SK-N-SH (cell line): ENCODE measurements at regions not wholly inside any gene's neighbourhood (a gene's known extent, or its start where the extent isn't known, plus 50 kb on each side); places are given as distances from the start of the nearest gene placed in this dataset.

ENCODE experiments used
- CTCF ChIA-PET: fragments of 300-600, 350-600 bp; formaldehyde crosslinking; extraction: SDS; loops from one replicate; lab custom pipeline; 2021; lab: Yijun Ruan, JAX
- POLR2A ChIA-PET: fragments of 350-600 bp; sonication (Branson Sonifier 250); formaldehyde crosslinking; extraction: SDS; loops from one replicate; lab custom pipeline; 2020; ENCODE audit warnings: antibody characterized with exemption, inconsistent platforms; lab: Yijun Ruan, JAX
- DNase-seq: peaks from one replicate; pipeline ENCODE4 v3.0.0; 2012
- H2AFZ ChIP-seq: fragments of 200-600 bp; sonication (generic); 2 replicates; pipeline ENCODE4 v1.8.1; 2016; ENCODE audit warnings: antibody characterized with exemption, mild to moderate bottlenecking, low read depth
- H3F3A ChIP-seq: fragments of 200-600 bp; sonication (generic); replicated peaks from 2 replicates; pipeline ENCODE3; 2016; ENCODE audit warnings: antibody characterized with exemption, mild to moderate bottlenecking; ENCODE audit not compliant: insufficient read depth
- H3K27ac ChIP-seq, 2 experiments: fragments of 200-500 bp in 1 of 2; fragments of 200-600 bp in 1 of 2; sonication (Bioruptor generic) in 1 of 2; sonication (generic), shearing (Covaris generic) in 1 of 2; 2 replicates each; pipeline versions ENCODE4 v1.5.1 to v1.6.1; 2014 to 2016; ENCODE audit warnings: low read depth in 2 of 2, inconsistent platforms in 1 of 2, low read length in 1 of 2, mild to moderate bottlenecking in 1 of 2, mixed read lengths in 1 of 2
- H3K27me3 ChIP-seq: fragments of 200-600 bp; sonication (generic), shearing (Covaris generic); 2 replicates; pipeline ENCODE4 v1.6.1; 2016; ENCODE audit warnings: mixed run types; ENCODE audit not compliant: insufficient read depth
- H3K36me3 ChIP-seq, 2 experiments: fragments of 200-500 bp in 1 of 2; fragments of 200-600 bp in 1 of 2; sonication (Bioruptor generic) in 1 of 2; sonication (generic) in 1 of 2; replicated peaks in 1 of 2; 2 replicates each; pipeline versions ENCODE3 to v1.5.1; 2014 to 2016; ENCODE audit warnings: low read length in 1 of 2, mild to moderate bottlenecking in 1 of 2; ENCODE audit not compliant: insufficient read depth in 2 of 2, control insufficient read depth in 1 of 2
- H3K4me1 ChIP-seq, 2 experiments: fragments of 200-500 bp in 1 of 2; fragments of 200-600 bp in 1 of 2; sonication (Bioruptor generic) in 1 of 2; sonication (generic), shearing (Covaris generic) in 1 of 2; 2 replicates each; pipeline versions ENCODE4 v1.5.1 to v1.6.1; 2014 to 2016; ENCODE audit warnings: low read depth in 1 of 2, low read length in 1 of 2, mixed run types in 1 of 2; ENCODE audit not compliant: insufficient read depth in 2 of 2, control insufficient read depth in 1 of 2
- H3K4me2 ChIP-seq: fragments of 200-600 bp; sonication (generic), shearing (Covaris generic); 2 replicates; pipeline ENCODE4 v1.6.1; 2017; ENCODE audit warnings: mixed run types
- H3K4me3 ChIP-seq, 2 experiments: fragments of 200-500 bp in 1 of 2; fragments of 200-600 bp in 1 of 2; sonication (Bioruptor generic) in 1 of 2; sonication (generic), shearing (Covaris generic) in 1 of 2; 2 replicates each; pipeline versions ENCODE4 v1.5.1 to v1.8.1; 2014 to 2016; ENCODE audit warnings: low read depth in 2 of 2, inconsistent platforms in 1 of 2, low read length in 1 of 2, mild to moderate bottlenecking in 1 of 2, mixed read lengths in 1 of 2, moderate library complexity in 1 of 2
- H3K79me2 ChIP-seq: fragments of 200-600 bp; sonication (generic); 2 replicates; pipeline ENCODE4 v1.8.1; 2017; ENCODE audit warnings: mild to moderate bottlenecking; ENCODE audit not compliant: insufficient read depth
- H3K9ac ChIP-seq: fragments of 200-600 bp; sonication (generic); 2 replicates; pipeline ENCODE4 v1.6.1; 2017; ENCODE audit warnings: mixed run types
- H3K9me2 ChIP-seq: fragments of 200-600 bp; sonication (generic); 2 replicates; pipeline ENCODE4 v1.6.1; 2017; ENCODE audit warnings: mixed run types
- H3K9me3 ChIP-seq: fragments of 200-600 bp; sonication (generic); 2 replicates; pipeline ENCODE4 v1.6.1; 2017; ENCODE audit warnings: mixed run types, mild to moderate bottlenecking, moderate library complexity
- H4K20me1 ChIP-seq: fragments of 200-600 bp; sonication (generic); 2 replicates; pipeline ENCODE4 v1.6.1; 2017; ENCODE audit warnings: mild to moderate bottlenecking, mixed run types; ENCODE audit not compliant: insufficient read depth
- CHD2 ChIP-seq: fragments of 150-350 bp; IDR thresholded peaks from 2 replicates; pipeline ENCODE4 v1.6.1; 2018; ENCODE audit warnings: low read length; ENCODE audit not compliant: partially characterized antibody
- NRF1 ChIP-seq: IDR thresholded peaks from 2 replicates; pipeline ENCODE4 v1.6.1; 2012; ENCODE audit warnings: low read depth, mild to moderate bottlenecking, low read length
- PBX3 ChIP-seq: IDR thresholded peaks from 2 replicates; pipeline ENCODE4; 2012
- RAD21 ChIP-seq: IDR thresholded peaks from 2 replicates; pipeline ENCODE4 v1.6.1; 2012; ENCODE audit warnings: mild to moderate bottlenecking, low read length
- REST ChIP-seq: IDR thresholded peaks from 2 replicates; pipeline ENCODE4 v1.6.1; 2012; ENCODE audit warnings: mild to moderate bottlenecking, low read depth, low read length, moderate library complexity
- ZBTB33 ChIP-seq: IDR thresholded peaks from 2 replicates; pipeline ENCODE4 v1.4.0; 2012; ENCODE audit warnings: low read depth, borderline replicate concordance
- WGBS: methylation state at CpG from one replicate; pipeline ENCODE4 v1.1.6; 2017; ENCODE audit warnings: low lambda C conversion rate; 5-methylcytosine and 5-hydroxymethylcytosine counted together

GRCh38 chr13:90690458-90691080, 656.9 kb upstream of the MIR17HG start:
- H3K27ac ChIP-seq = no peak overlapping the region
- H3K9me3 ChIP-seq = no peaks in the 10 kb centered on the region
- H4K20me1 ChIP-seq = no peaks in the 10 kb centered on the region
- no peaks in the 10 kb centered on the region for H3K9me2 ChIP-seq
- ChIA-PET POLR2A (no interaction called here), CTCF (no interaction called here)
- no peaks in the 10 kb centered on the region for H3K79me2 ChIP-seq
- WGBS = 81% methylated on average over 5 of the region's 5 CpGs
- no peak for DNase-seq
- no peak overlapping the region for H2AFZ ChIP-seq
- TF ChIP-seq PBX3 (no peak), ZBTB33 (no peak), CHD2 (no peak)
- H3F3A ChIP-seq = no peaks in the 10 kb centered on the region
- H3K4me3 ChIP-seq = no peak overlapping the region
- no peak overlapping the region for H3K4me2 ChIP-seq
- no peaks in the 10 kb centered on the region for H3K36me3 ChIP-seq
- H3K4me1 ChIP-seq = no peaks in the 10 kb centered on the region; a peak in 2 of 4 replicates
- no peak overlapping the region for H3K9ac ChIP-seq
- H3K27me3 ChIP-seq = no peaks in the 10 kb centered on the region

- Histone ChIP-seq H3K79me2 (no peaks in the 10 kb centered on the region), H4K20me1 (no peaks in the 10 kb centered on the region), H3F3A (no peaks in the 10 kb centered on the region), H3K9me3 (no peaks in the 10 kb centered on the region), H3K36me3 (no peaks in the 10 kb centered on the region), H3K27me3 (no peaks in the 10 kb centered on the region), H2AFZ (no peak overlapping the region; the same call in 1 of the 2 replicates), H3K27ac (no peak overlapping the region)
- WGBS = 29% methylated on average over 1 of the region's 1 CpG
- no peak for DNase-seq
- CTCF ChIA-PET = no interaction called here
- POLR2A ChIA-PET = no interaction called here
- TF ChIP-seq RAD21 = no peak
- TF ChIP-seq NRF1 = no peak
- TF ChIP-seq REST = no peak
- TF ChIP-seq, all 33 proteins: peak for 0
- Histone ChIP-seq H3K4me2 (no peak overlapping the region), H3K4me3 (no peak overlapping the region), H3K4me1 (no peaks in the 10 kb centered on the region; a peak in 2 of 4 replicates), H3K9me2 (no peaks in the 10 kb centered on the region), H3K9ac (no peak overlapping the region)
Measured at GRCh38 chr13:90696254-90696653, 651.2 kb upstream of the MIR17HG start.
